ENCODE measurements at regions not wholly inside any gene's neighbourhood (a gene's known extent, or its start where the extent isn't known, plus 50 kb on each side); places are given as distances from the start of the nearest gene placed in this dataset.

DNA sequence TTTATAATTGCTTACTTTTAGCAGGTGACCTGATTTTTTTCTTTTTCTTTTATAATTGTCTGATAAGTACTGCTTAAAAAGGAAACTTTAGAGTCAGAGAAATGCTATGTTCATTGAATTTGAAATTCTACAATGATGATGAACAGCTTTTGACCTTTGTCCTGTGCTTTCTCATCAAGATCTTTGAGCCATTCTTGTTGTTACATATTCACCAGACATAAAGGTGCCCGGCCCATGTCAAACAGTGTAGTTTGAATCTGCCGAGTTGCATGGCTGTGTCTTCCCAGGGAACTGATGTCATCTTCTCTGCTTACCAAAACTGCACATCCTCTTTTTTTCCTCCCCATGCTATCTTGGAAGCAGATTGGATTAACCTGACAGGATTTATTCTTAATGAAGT lies 163.6 kb downstream of the LRRC70 start:
- Histone ChIP-seq H2BK20ac (ENCODE audit: low read depth, low read length) (no peak overlapping the region), H3K36me3 (ENCODE audit: control insufficient read depth, insufficient read depth, low read length) (no peaks in the 10 kb centered on the region), H3K4me3 (ENCODE audit: insufficient read depth, low read depth, low read length) (no peak overlapping the region), H3K23ac (ENCODE audit: low read depth, low read length) (no peak overlapping the region), H3K9ac (ENCODE audit: low read depth, low read length) (no peak overlapping the region), H2AFZ (replicated peaks; ENCODE audit: low read length, poor library complexity) (no peak overlapping the region), H4K5ac (ENCODE audit: low read depth, low read length) (no peak overlapping the region), H4K8ac (ENCODE audit: low read depth in 2 of 2, low read length in 2 of 2) (no peak overlapping the region), H2AK5ac (ENCODE audit: low read depth, low read length) (no peak overlapping the region), H3K79me1 (ENCODE audit: low read depth in 1 of 2, low read length in 2 of 2) (no peaks in the 10 kb centered on the region), H3K9me1 (ENCODE audit: insufficient read depth, low read length) (no peaks in the 10 kb centered on the region), H3K4ac (ENCODE audit: low read depth, low read length) (no peak overlapping the region), H3K9me3 (ENCODE audit: control insufficient read depth, insufficient read depth, low read length) (no peaks in the 10 kb centered on the region), H3K14ac (replicated peaks; ENCODE audit: low read depth, low read length) (no peak overlapping the region), H2BK15ac (ENCODE audit: low read depth, low read length) (no peak overlapping the region), H3K18ac (ENCODE audit: low read depth, low read length) (no peak overlapping the region), H4K91ac (ENCODE audit: insufficient read depth, low read depth, low read length) (no peak overlapping the region), H4K20me1 (ENCODE audit: insufficient read depth, low read length) (no peaks in the 10 kb centered on the region), H3K27me3 (ENCODE audit: control insufficient read depth, insufficient read depth, low read length) (no peaks in the 10 kb centered on the region), H2AK9ac (replicated peaks; ENCODE audit: low read depth, low read length, poor library complexity) (no peak overlapping the region), H3K27ac (ENCODE audit: insufficient read depth, low read length) (no peak overlapping the region), H3K4me1 (ENCODE audit: control insufficient read depth, insufficient read depth, low read length) (no peaks in the 10 kb centered on the region), H3K4me2 (ENCODE audit: low read depth, low read length) (no peak overlapping the region), H2BK120ac (ENCODE audit: low read depth, low read length) (no peak overlapping the region), H3K56ac (ENCODE audit: extremely low read depth, insufficient read depth, low read length) (no peak overlapping the region), H2BK5ac (ENCODE audit: low read depth, low read length, poor library complexity, severe bottlenecking) (no peak overlapping the region)
- ChIA-PET POLR2A (ENCODE audit: unreplicated experiment) (no interaction called here), CTCF (no interaction called here)
- ATAC-seq (ENCODE audit: low read depth) (no peak), DNase-seq (no peak)
- BruUV-seq (replicated peaks), result no TSS peak
- intact Hi-C loops (cut with micrococcal nuclease), result no loop called here
- no peak for TF ChIP-seq FOS (IDR thresholded peaks at IDR 0.05; ENCODE audit: low read depth, low read length)
- no peak for TF ChIP-seq MAZ (IDR thresholded peaks at IDR 0.05; ENCODE audit: borderline replicate concordance, low read depth, low read length)
- no peak for TF ChIP-seq MXI1 (IDR thresholded peaks at IDR 0.05; ENCODE audit: borderline replicate concordance, low read depth, low read length)
- no peak for TF ChIP-seq BHLHE40 (IDR thresholded peaks at IDR 0.05; ENCODE audit: low read depth, low read length)
- TF ChIP-seq MAFK (IDR thresholded peaks at IDR 0.05; ENCODE audit: low read depth, low read length), result no peak
- TF ChIP-seq, protein P1, sequence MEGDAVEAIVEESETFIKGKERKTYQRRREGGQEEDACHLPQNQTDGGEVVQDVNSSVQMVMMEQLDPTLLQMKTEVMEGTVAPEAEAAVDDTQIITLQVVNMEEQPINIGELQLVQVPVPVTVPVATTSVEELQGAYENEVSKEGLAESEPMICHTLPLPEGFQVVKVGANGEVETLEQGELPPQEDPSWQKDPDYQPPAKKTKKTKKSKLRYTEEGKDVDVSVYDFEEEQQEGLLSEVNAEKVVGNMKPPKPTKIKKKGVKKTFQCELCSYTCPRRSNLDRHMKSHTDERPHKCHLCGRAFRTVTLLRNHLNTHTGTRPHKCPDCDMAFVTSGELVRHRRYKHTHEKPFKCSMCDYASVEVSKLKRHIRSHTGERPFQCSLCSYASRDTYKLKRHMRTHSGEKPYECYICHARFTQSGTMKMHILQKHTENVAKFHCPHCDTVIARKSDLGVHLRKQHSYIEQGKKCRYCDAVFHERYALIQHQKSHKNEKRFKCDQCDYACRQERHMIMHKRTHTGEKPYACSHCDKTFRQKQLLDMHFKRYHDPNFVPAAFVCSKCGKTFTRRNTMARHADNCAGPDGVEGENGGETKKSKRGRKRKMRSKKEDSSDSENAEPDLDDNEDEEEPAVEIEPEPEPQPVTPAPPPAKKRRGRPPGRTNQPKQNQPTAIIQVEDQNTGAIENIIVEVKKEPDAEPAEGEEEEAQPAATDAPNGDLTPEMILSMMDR (conservative IDR thresholded peaks at IDR 0.05; ENCODE audit: low read depth, low read length), result no peak
- TF ChIP-seq, protein P2, sequence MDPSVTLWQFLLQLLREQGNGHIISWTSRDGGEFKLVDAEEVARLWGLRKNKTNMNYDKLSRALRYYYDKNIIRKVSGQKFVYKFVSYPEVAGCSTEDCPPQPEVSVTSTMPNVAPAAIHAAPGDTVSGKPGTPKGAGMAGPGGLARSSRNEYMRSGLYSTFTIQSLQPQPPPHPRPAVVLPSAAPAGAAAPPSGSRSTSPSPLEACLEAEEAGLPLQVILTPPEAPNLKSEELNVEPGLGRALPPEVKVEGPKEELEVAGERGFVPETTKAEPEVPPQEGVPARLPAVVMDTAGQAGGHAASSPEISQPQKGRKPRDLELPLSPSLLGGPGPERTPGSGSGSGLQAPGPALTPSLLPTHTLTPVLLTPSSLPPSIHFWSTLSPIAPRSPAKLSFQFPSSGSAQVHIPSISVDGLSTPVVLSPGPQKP (IDR thresholded peaks at IDR 0.05; ENCODE audit: borderline replicate concordance, low read depth, low read length), result no peak
- TF ChIP-seq RAD21 (IDR thresholded peaks at IDR 0.05; ENCODE audit: low read length), result no peak
- TF ChIP-seq NFE2L2 (IDR thresholded peaks at IDR 0.05; ENCODE audit: low read depth, low read length), result no peak
- TF ChIP-seq SMC3 (IDR thresholded peaks at IDR 0.05; ENCODE audit: low read depth, low read length), result no peak
- TF ChIP-seq POLR2A (IDR thresholded peaks at IDR 0.05; ENCODE audit: low read depth, low read length), result no peak
- TF ChIP-seq CHD1 (IDR thresholded peaks at IDR 0.05; ENCODE audit: low read depth, low read length), result no peak
- in situ Hi-C loops (cut with MboI; ENCODE audit: low sequenced_read_pairs), result no loop called here
- dilution Hi-C loops (cut with HindIII; ENCODE audit: low sequenced_read_pairs, unreplicated experiment), result no loop called here
- no CpG with 5 or more reads among the region's 2 CpGs for WGBS, 2 experiments (ENCODE audit: extremely low coverage in 2 of 2, insufficient read length in 1 of 2)

Data from IMR-90 (cell line).